Caco-2 (cell line): ENCODE measurements at regions not wholly inside any gene's neighbourhood (a gene's known extent, or its start where the extent isn't known, plus 50 kb on each side); places are given as distances from the start of the nearest gene placed in this dataset.

Source experiments
- BruUV-seq: library from RNA; stranded (reverse); fragments of 400-500 nt; replicated peaks from 2 replicates; lab custom pipeline; 2021; lab: Mats Ljungman, UMichigan
- CTCF ChIA-PET: fragments of 300-600 bp; sonication (Branson Sonifier 250); formaldehyde crosslinking; loops from one replicate; lab custom pipeline; 2022; ENCODE audit warnings: antibody characterized with exemption; lab: Charles Lee
- POLR2A ChIA-PET: fragments of 300-600 bp; sonication (Branson Sonifier 250); formaldehyde crosslinking; loops from one replicate; lab custom pipeline; 2022; ENCODE audit warnings: antibody characterized with exemption; lab: Charles Lee
- DNase-seq, 2 experiments: peaks; one replicate each; pipeline versions ENCODE4 v3.0.0 to v3.0.0-alpha.2; 2020 to 2022
- H3K27me3 ChIP-seq: replicated peaks from 2 replicates; pipeline ENCODE4 v1.6.0; 2011; ENCODE audit warnings: low read length; ENCODE audit not compliant: control insufficient read depth, insufficient read depth
- H3K36me3 ChIP-seq: 2 replicates; pipeline ENCODE4 v1.5.1; 2011; ENCODE audit warnings: low read length; ENCODE audit not compliant: control insufficient read depth, insufficient read depth
- H3K4me1 ChIP-seq: fragments of 250-450 bp; sonication (Bioruptor Pico); 2 replicates; pipeline ENCODE4 v1.5.1; 2020; ENCODE audit warnings: mild to moderate bottlenecking
- H3K4me3 ChIP-seq: 2 replicates; pipeline ENCODE4 v1.5.1; 2011; ENCODE audit warnings: low read depth, mild to moderate bottlenecking, control low read depth, low read length
- H3K9me3 ChIP-seq: fragments of 250-450 bp; sonication (Bioruptor Pico); 2 replicates; pipeline ENCODE4 v1.5.1; 2020; ENCODE audit warnings: mild to moderate bottlenecking, moderate library complexity
- H3K27ac Mint-ChIP-seq: one replicate; pipeline ENCODE4 v1.8.0; 2022; ENCODE audit warnings: mixed read lengths; ENCODE audit not compliant: unreplicated experiment
- H3K27me3 Mint-ChIP-seq: one replicate; pipeline ENCODE4 v1.8.0; 2022; ENCODE audit warnings: mixed read lengths; ENCODE audit not compliant: insufficient read depth, unreplicated experiment
- H3K36me3 Mint-ChIP-seq: one replicate; pipeline ENCODE4 v1.8.0; 2022; ENCODE audit warnings: mild to moderate bottlenecking, mixed read lengths; ENCODE audit not compliant: insufficient read depth, unreplicated experiment
- H3K4me1 Mint-ChIP-seq: one replicate; pipeline ENCODE4 v1.8.0; 2022; ENCODE audit warnings: low read depth, mixed read lengths; ENCODE audit not compliant: unreplicated experiment
- H3K4me3 Mint-ChIP-seq: one replicate; pipeline ENCODE4 v1.8.0; 2022; ENCODE audit warnings: mild to moderate bottlenecking, moderate library complexity, mixed read lengths; ENCODE audit not compliant: unreplicated experiment
- H3K9me3 Mint-ChIP-seq: one replicate; pipeline ENCODE4 v1.8.0; 2022; ENCODE audit warnings: mixed read lengths; ENCODE audit not compliant: unreplicated experiment
- CTCF ChIP-seq, 2 experiments: fragments of 200-600 bp in 1 of 2; IDR thresholded peaks; 1 replicate in 1 of 2; 2 replicates in 1 of 2; pipeline versions ENCODE4 v1.5.1 to v1.8.0; 2011 to 2022; ENCODE audit warnings: antibody characterized with exemption in 1 of 2, control low read depth in 1 of 2, inconsistent platforms in 1 of 2, low read depth in 1 of 2, low read length in 1 of 2, mild to moderate bottlenecking in 1 of 2, moderate library complexity in 1 of 2; ENCODE audit not compliant: insufficient read depth in 1 of 2, severe bottlenecking in 1 of 2, unreplicated experiment in 1 of 2
- intact Hi-C: fragments of 100-400 bp; cut with micrococcal nuclease; formaldehyde crosslinking; loops from one replicate; pipeline ENCODE4 v1.10.0; 2022; ENCODE audit not compliant: unreplicated experiment

- Histone ChIP-seq H3K4me3 (no peak overlapping the region), H3K36me3 (no peaks in the 10 kb centered on the region), H3K27me3 (no peaks in the 10 kb centered on the region), H3K4me1 (no peaks in the 10 kb centered on the region), H3K9me3 (no peaks in the 10 kb centered on the region)
- Mint-ChIP-seq H3K4me1 (no peaks in the 10 kb centered on the region), H3K27ac (no peak overlapping the region), H3K36me3 (no peaks in the 10 kb centered on the region), H3K27me3 (peaks cover 12% of the 10 kb centered on the region), H3K9me3 (no peaks in the 10 kb centered on the region), H3K4me3 (no peak overlapping the region)
- intact Hi-C loops: no loop called here
- TF ChIP-seq CTCF (IDR thresholded peaks at IDR 0.05; ENCODE audit: insufficient read depth in 1 of 2, low read depth in 1 of 2, low read length in 1 of 2, severe bottlenecking in 1 of 2, unreplicated experiment in 1 of 2): no peak
- BruUV-seq: no TSS peak
- no peak for DNase-seq
- ChIA-PET CTCF (no interaction called here), POLR2A (no interaction called here)
These were observed 1276.9 kb downstream of the TBC1D22A start for GRCh38 chr22:48039326-48039725.

GRCh38 chr22:48037618-48038017 lies 1275.2 kb downstream of the TBC1D22A start:
- no peaks in the 10 kb centered on the region for H3K9me3 Mint-ChIP-seq
- intact Hi-C loops: no loop called here
- H3K27me3 Mint-ChIP-seq: peaks cover 6% of the 10 kb centered on the region
- POLR2A ChIA-PET: no interaction called here
- DNase-seq: no peak
- no peaks in the 10 kb centered on the region for H3K36me3 ChIP-seq
- no peak for TF ChIP-seq CTCF (IDR thresholded peaks at IDR 0.05; ENCODE audit: insufficient read depth in 1 of 2, low read depth in 1 of 2, low read length in 1 of 2, severe bottlenecking in 1 of 2, unreplicated experiment in 1 of 2)
- H3K36me3 Mint-ChIP-seq: no peaks in the 10 kb centered on the region
- H3K4me1 ChIP-seq: no peaks in the 10 kb centered on the region
- no peaks in the 10 kb centered on the region for H3K27me3 ChIP-seq
- BruUV-seq: no TSS peak
- H3K9me3 ChIP-seq: no peaks in the 10 kb centered on the region
- no peak overlapping the region for H3K4me3 ChIP-seq
- H3K4me3 Mint-ChIP-seq: no peak overlapping the region
- CTCF ChIA-PET: no interaction called here
- no peaks in the 10 kb centered on the region for H3K4me1 Mint-ChIP-seq
- no peak overlapping the region for H3K27ac Mint-ChIP-seq

- no peak overlapping the region for H3K4me3 ChIP-seq
- DNase-seq: no peak
- H3K4me1 ChIP-seq: no peaks in the 10 kb centered on the region
- Mint-ChIP-seq H3K27me3 (peaks cover 6% of the 10 kb centered on the region), H3K4me1 (no peaks in the 10 kb centered on the region), H3K36me3 (no peaks in the 10 kb centered on the region), H3K27ac (no peak overlapping the region), H3K9me3 (no peaks in the 10 kb centered on the region), H3K4me3 (no peak overlapping the region)
- H3K9me3 ChIP-seq: no peaks in the 10 kb centered on the region
- no peak for TF ChIP-seq CTCF (IDR thresholded peaks at IDR 0.05; ENCODE audit: insufficient read depth in 1 of 2, low read depth in 1 of 2, low read length in 1 of 2, severe bottlenecking in 1 of 2, unreplicated experiment in 1 of 2)
- H3K27me3 ChIP-seq: no peaks in the 10 kb centered on the region
- CTCF ChIA-PET: no interaction called here
- no peaks in the 10 kb centered on the region for H3K36me3 ChIP-seq
- intact Hi-C loops: no loop called here
- BruUV-seq: no TSS peak
- POLR2A ChIA-PET: no interaction called here
These were observed 1273.4 kb downstream of the TBC1D22A start for GRCh38 chr22:48035897-48036296.
